Activated CD4-positive, alpha-beta T cell treated with anti-CD3 and anti-CD28 coated beads for 36 hours (primary cell): ENCODE measurements at regions not wholly inside any gene's neighbourhood (a gene's known extent, or its start where the extent isn't known, plus 50 kb on each side); places are given as distances from the start of the nearest gene placed in this dataset.
"Not testable (repeated sequence)": the region's sequence is repeated elsewhere in the genome, so short reads cannot be mapped to it uniquely, and the experiment has no call there.

Experiments
- ATAC-seq: fragments of 200-7000 bp; cut with Tn5 transposase; one replicate; pipeline ENCODE4 v1.10.0; 2021; ENCODE audit warnings: mild to moderate bottlenecking, moderate library complexity
- CTCF ChIA-PET: fragments of 350-600 bp; sonication (Branson Sonifier 250); formaldehyde crosslinking; loops from one replicate; lab custom pipeline; 2021; ENCODE audit warnings: antibody characterized with exemption; lab: Charles Lee
- POLR2A ChIA-PET: fragments of 350-600 bp; sonication (Branson Sonifier 250); formaldehyde crosslinking; loops from one replicate; lab custom pipeline; 2021; ENCODE audit warnings: antibody characterized with exemption, inconsistent platforms; lab: Charles Lee
- DNase-seq: peaks from one replicate; pipeline ENCODE4 v3.0.0-alpha.2; 2020
- H3K27ac Mint-ChIP-seq: one replicate; pipeline ENCODE4 v1.8.0; 2021; ENCODE audit warnings: mixed read lengths
- H3K27me3 Mint-ChIP-seq: one replicate; pipeline ENCODE4 v1.8.0; 2021; ENCODE audit warnings: mixed read lengths
- H3K36me3 Mint-ChIP-seq: one replicate; pipeline ENCODE4 v1.8.0; 2021; ENCODE audit warnings: low read depth, mixed read lengths
- H3K4me1 Mint-ChIP-seq: one replicate; pipeline ENCODE4 v1.8.0; 2021; ENCODE audit warnings: mixed read lengths
- H3K4me3 Mint-ChIP-seq: one replicate; pipeline ENCODE4 v1.8.0; 2021; ENCODE audit warnings: mild to moderate bottlenecking, moderate library complexity, mixed read lengths
- H3K9me3 Mint-ChIP-seq: one replicate; pipeline ENCODE4 v1.8.0; 2021; ENCODE audit warnings: low read depth, mixed read lengths
- intact Hi-C, 2 experiments: fragments of 100-400 bp; cut with DNase I in 1 of 2; cut with micrococcal nuclease in 1 of 2; formaldehyde crosslinking; loops; one replicate each; pipeline versions ENCODE4 v1.14.2 to v1.15.1; 2022 to 2024; cut with DNase I, micrococcal nuclease

DNA sequence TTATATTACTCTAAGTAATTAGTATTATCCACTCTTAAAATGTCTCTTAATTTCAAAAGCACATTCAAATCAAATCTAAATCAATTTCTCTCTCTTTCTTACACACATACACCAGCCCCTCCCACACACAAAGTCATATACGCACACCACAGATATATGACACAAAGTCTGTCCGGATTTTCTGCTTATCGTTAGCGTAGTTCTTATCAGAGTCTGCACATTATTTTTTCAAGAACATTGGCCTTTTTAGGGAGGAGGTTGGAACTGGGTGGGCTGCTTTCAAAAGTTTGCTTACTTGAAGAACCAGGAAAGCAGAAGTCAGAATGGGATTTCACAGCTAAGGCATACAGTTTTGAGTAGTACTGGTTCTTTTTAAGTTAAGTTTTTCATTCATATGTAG lies 387.6 kb upstream of the CHRM2 start:
- no peak for ATAC-seq
- no peak overlapping the region for H3K4me3 Mint-ChIP-seq
- intact Hi-C loops: no loop called here
- no peaks in the 10 kb centered on the region for H3K36me3 Mint-ChIP-seq
- CTCF ChIA-PET: no interaction called here
- no peak for DNase-seq
- no peaks in the 10 kb centered on the region for H3K4me1 Mint-ChIP-seq
- H3K27me3 Mint-ChIP-seq: no peaks in the 10 kb centered on the region
- POLR2A ChIA-PET: no interaction called here
- no peak overlapping the region for H3K27ac Mint-ChIP-seq
- peaks cover 6% of the 10 kb centered on the region for H3K9me3 Mint-ChIP-seq

GRCh38 chr7:136479922-136480321 lies 388.5 kb upstream of the CHRM2 start:
- ATAC-seq (no peak), DNase-seq (no peak)
- H3K4me3 Mint-ChIP-seq: no peak overlapping the region
- CTCF ChIA-PET: no interaction called here
- H3K4me1 Mint-ChIP-seq: no peaks in the 10 kb centered on the region
- POLR2A ChIA-PET: no interaction called here
- H3K27ac Mint-ChIP-seq: no peak overlapping the region
- no peaks in the 10 kb centered on the region for H3K36me3 Mint-ChIP-seq
- no peaks in the 10 kb centered on the region for H3K27me3 Mint-ChIP-seq
- peaks cover 9% of the 10 kb centered on the region for H3K9me3 Mint-ChIP-seq
- intact Hi-C loops: no loop called here

GRCh38 chr7:136470179-136470578 lies 398.3 kb upstream of the CHRM2 start:
- ChIA-PET CTCF (no interaction called here), POLR2A (no interaction called here)
- Mint-ChIP-seq H3K9me3 (peaks cover 29% of the 10 kb centered on the region), H3K4me3 (no peak overlapping the region), H3K27ac (no peak overlapping the region), H3K27me3 (no peaks in the 10 kb centered on the region), H3K36me3 (no peaks in the 10 kb centered on the region), H3K4me1 (no peaks in the 10 kb centered on the region)
- intact Hi-C loops: no loop called here
- DNase-seq (no peak), ATAC-seq (no peak)

DNA sequence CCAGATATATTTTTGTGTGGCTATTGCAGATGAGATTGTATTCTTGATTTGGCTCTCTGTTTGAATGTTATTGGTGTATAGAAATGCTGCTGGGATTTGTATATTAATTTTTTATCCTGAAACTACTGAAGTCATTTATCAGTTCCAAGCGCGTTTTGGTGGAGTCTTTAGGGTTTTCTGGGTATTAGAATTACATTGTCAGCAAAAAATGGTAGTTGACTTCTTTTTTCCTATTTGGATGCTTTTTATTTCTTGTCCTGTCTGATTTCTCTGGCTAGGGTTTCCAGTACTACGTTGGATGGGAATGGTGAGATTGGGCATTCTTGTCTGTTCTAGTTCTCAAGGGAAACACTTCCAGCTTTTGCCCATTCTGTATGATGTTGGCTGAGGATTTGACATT lies 415.5 kb upstream of the CHRM2 start:
- CTCF ChIA-PET: no interaction called here
- H3K27ac Mint-ChIP-seq: no peak overlapping the region
- intact Hi-C loops: no loop called here
- H3K36me3 Mint-ChIP-seq: no peaks in the 10 kb centered on the region
- H3K27me3 Mint-ChIP-seq: no peaks in the 10 kb centered on the region
- POLR2A ChIA-PET: no interaction called here
- DNase-seq (no peak), ATAC-seq (no peak)
- H3K9me3 Mint-ChIP-seq: peaks cover 14% of the 10 kb centered on the region
- H3K4me1 Mint-ChIP-seq: no peaks in the 10 kb centered on the region
- H3K4me3 Mint-ChIP-seq: no peak overlapping the region

DNA sequence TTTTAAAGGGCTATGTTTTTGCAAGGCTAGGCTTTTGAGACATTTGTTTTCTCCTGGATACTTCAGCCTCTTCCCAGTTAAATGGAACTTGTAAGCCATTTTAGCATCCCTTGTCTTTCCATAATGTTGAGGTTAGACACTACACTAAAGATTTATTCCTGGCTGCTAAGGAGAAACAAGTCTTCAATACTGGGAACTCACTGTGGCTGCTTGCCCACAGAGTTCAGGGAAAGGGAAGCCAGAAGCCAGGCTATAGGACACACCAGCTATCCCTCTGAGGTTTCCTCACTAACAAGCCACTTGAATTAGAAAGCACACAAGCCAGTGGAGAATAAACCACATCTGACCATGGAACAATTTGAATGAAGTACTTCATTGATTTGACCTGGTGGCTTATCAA lies 421.7 kb upstream of the CHRM2 start:
- Mint-ChIP-seq H3K4me1 (no peaks in the 10 kb centered on the region), H3K9me3 (peaks cover 8% of the 10 kb centered on the region), H3K4me3 (no peak overlapping the region), H3K27me3 (no peaks in the 10 kb centered on the region), H3K27ac (no peak overlapping the region), H3K36me3 (no peaks in the 10 kb centered on the region)
- ATAC-seq (no peak), DNase-seq (no peak)
- ChIA-PET CTCF (no interaction called here), POLR2A (no interaction called here)
- intact Hi-C loops: no loop called here

- ChIA-PET CTCF (no interaction called here), POLR2A (no interaction called here)
- Mint-ChIP-seq H3K27ac (no peak overlapping the region), H3K4me3 (no peak overlapping the region), H3K27me3 (no peaks in the 10 kb centered on the region), H3K4me1 (no peaks in the 10 kb centered on the region), H3K9me3 (peaks cover 11% of the 10 kb centered on the region), H3K36me3 (no peaks in the 10 kb centered on the region)
- ATAC-seq (no peak), DNase-seq (no peak)
- intact Hi-C loops: no loop called here
These were observed 426.6 kb upstream of the CHRM2 start for GRCh38 chr7:136441835-136442234.

DNA sequence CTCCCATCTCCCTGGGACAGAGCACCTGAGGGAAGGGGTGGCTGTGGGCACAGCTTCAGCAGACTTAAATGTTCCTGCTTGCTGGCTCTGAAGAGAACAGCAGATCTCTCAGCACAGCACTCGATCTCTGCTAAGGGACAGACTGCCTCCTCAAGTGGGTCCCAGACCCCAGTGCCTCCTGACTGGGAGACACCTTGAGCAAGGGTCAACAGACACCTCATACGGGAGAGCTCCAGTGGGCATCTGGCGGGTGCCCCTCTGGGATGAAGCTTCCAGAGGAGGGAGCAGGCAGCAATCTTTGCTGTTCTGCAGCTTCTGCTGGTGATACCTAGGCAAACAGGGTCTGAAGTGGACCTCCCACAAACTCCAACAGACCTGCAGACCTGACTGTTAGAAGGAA lies 436.7 kb upstream of the CHRM2 start:
- H3K4me3 Mint-ChIP-seq, DNase-seq, ATAC-seq, H3K9me3 Mint-ChIP-seq, H3K4me1 Mint-ChIP-seq, H3K36me3 Mint-ChIP-seq, intact Hi-C loops, CTCF ChIA-PET, H3K27me3 Mint-ChIP-seq, POLR2A ChIA-PET, H3K27ac Mint-ChIP-seq: not testable (repeated sequence)

DNA sequence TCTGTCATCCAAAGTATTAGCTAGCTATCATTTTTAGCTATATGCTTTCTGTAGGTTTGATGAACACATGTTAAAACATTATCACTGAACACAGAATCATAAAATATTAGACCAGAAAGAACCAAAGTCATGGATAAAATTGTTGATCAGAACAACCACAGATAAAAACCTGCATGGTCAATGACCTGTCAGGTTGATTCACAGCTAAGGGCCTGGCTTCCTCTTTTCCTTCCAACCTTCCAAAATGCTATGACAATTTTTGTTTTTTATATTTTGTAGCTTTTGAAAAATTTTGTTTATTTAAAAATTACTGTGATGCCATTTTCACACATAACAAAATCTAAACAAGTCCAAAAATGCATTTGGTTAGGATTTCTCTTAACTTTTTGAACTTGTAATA lies 444.4 kb upstream of the CHRM2 start:
- ATAC-seq (no peak), DNase-seq (no peak)
- Mint-ChIP-seq H3K27ac (no peak overlapping the region), H3K4me3 (no peak overlapping the region), H3K4me1 (no peaks in the 10 kb centered on the region), H3K36me3 (no peaks in the 10 kb centered on the region), H3K9me3 (peaks cover 6% of the 10 kb centered on the region), H3K27me3 (no peaks in the 10 kb centered on the region)
- CTCF ChIA-PET: no interaction called here
- intact Hi-C loops: no loop called here
- POLR2A ChIA-PET: no interaction called here

DNA sequence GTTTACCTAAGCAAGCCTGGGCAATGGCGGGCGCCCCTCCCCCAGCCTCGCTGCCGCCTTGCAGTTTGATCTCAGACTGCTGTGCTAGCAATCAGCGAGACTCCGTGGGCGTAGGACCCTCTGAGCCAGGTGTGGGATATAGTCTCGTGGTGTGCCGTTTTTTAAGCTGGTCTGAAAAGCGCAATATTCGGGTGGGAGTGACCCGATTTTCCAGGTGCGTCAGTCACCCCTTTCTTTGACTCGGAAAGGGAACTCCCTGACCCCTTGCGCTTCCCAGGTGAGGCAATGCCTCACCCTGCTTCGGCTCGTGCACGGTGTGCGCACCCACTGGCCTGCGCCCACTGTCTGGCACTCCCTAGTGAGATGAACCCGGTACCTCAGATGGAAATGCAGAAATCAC lies 442.6 kb upstream of the MTPN start:
- DNase-seq, H3K27me3 Mint-ChIP-seq, H3K4me3 Mint-ChIP-seq, intact Hi-C loops, POLR2A ChIA-PET, H3K9me3 Mint-ChIP-seq, H3K4me1 Mint-ChIP-seq, H3K27ac Mint-ChIP-seq, H3K36me3 Mint-ChIP-seq, ATAC-seq: not testable (repeated sequence)
- CTCF ChIA-PET: interaction anchor here (1.2 kb wide), 1 partner anchor 12 kb away, joined by 3 read pairs; no protein-coding TSS in a partner anchor

- ChIA-PET POLR2A (no interaction called here), CTCF (no interaction called here)
- H3K4me3 Mint-ChIP-seq: no peak overlapping the region
- H3K4me1 Mint-ChIP-seq: no peaks in the 10 kb centered on the region
- H3K36me3 Mint-ChIP-seq: no peaks in the 10 kb centered on the region
- intact Hi-C loops: no loop called here
- peaks cover 2% of the 10 kb centered on the region for H3K9me3 Mint-ChIP-seq
- no peak for ATAC-seq
- DNase-seq: no peak
- no peak overlapping the region for H3K27ac Mint-ChIP-seq
- no peaks in the 10 kb centered on the region for H3K27me3 Mint-ChIP-seq
These were observed 435.8 kb upstream of the MTPN start for GRCh38 chr7:136412952-136413351.

GRCh38 chr7:136405931-136406777 lies 429.0 kb upstream of the MTPN start:
- no peak overlapping the region for H3K4me3 Mint-ChIP-seq
- POLR2A ChIA-PET: no interaction called here
- CTCF ChIA-PET: no interaction called here
- no peaks in the 10 kb centered on the region for H3K9me3 Mint-ChIP-seq
- no peaks in the 10 kb centered on the region for H3K36me3 Mint-ChIP-seq
- no peak overlapping the region for H3K27ac Mint-ChIP-seq
- DNase-seq (peak; percentile 44), ATAC-seq (peak; percentile 63)
- H3K4me1 Mint-ChIP-seq: peaks cover 6% of the 10 kb centered on the region
- H3K27me3 Mint-ChIP-seq: peaks cover 5% of the 10 kb centered on the region
- intact Hi-C loops: loop anchor here (1.0 to 5.0 kb wide), 3 partner anchors 605 to 1048 kb away; no protein-coding TSS in a partner anchor

GRCh38 chr7:136403591-136403990 lies 426.4 kb upstream of the MTPN start:
- ChIA-PET CTCF (no interaction called here), POLR2A (no interaction called here)
- intact Hi-C loops: no loop called here
- DNase-seq (no peak), ATAC-seq (no peak)
- no peaks in the 10 kb centered on the region for H3K9me3 Mint-ChIP-seq
- H3K36me3 Mint-ChIP-seq: no peaks in the 10 kb centered on the region
- peaks cover 6% of the 10 kb centered on the region for H3K4me1 Mint-ChIP-seq
- no peak overlapping the region for H3K27ac Mint-ChIP-seq
- no peak overlapping the region for H3K4me3 Mint-ChIP-seq
- peaks cover 5% of the 10 kb centered on the region for H3K27me3 Mint-ChIP-seq
